HFFc6 (cell line): ENCODE measurements at regions not wholly inside any gene's neighbourhood (a gene's known extent, or its start where the extent isn't known, plus 50 kb on each side); places are given as distances from the start of the nearest gene placed in this dataset.
"Not testable (repeated sequence)": the region's sequence is repeated elsewhere in the genome, so short reads cannot be mapped to it uniquely, and the experiment has no call there.

Source experiments
- DNase-seq: peaks from one replicate; pipeline ENCODE4 v3.0.0-alpha.2; 2018
- H3K27ac Mint-ChIP-seq: 2 replicates; pipeline ENCODE4 v1.8.0; 2020; ENCODE audit warnings: mild to moderate bottlenecking, mixed read lengths
- H3K27me3 Mint-ChIP-seq: 2 replicates; pipeline ENCODE4 v1.8.0; 2021; ENCODE audit warnings: mild to moderate bottlenecking, moderate library complexity, mixed read lengths; ENCODE audit not compliant: insufficient read depth
- H3K36me3 Mint-ChIP-seq: 2 replicates; pipeline ENCODE4 v1.8.0; 2021; ENCODE audit warnings: low read depth, mixed read lengths
- H3K4me1 Mint-ChIP-seq: 2 replicates; pipeline ENCODE4 v1.8.0; 2020; ENCODE audit warnings: low read depth, mixed read lengths
- H3K4me3 Mint-ChIP-seq: 2 replicates; pipeline ENCODE4 v1.8.0; 2020; ENCODE audit warnings: mild to moderate bottlenecking, moderate library complexity, mixed read lengths
- H3K9me3 Mint-ChIP-seq: 2 replicates; pipeline ENCODE4 v1.8.0; 2020; ENCODE audit warnings: mild to moderate bottlenecking, mixed read lengths
- TF ChIP-seq, protein P1 (sequence below): fragments of 200-600 bp; sonication (generic); IDR thresholded peaks from 2 replicates; pipeline ENCODE4 v1.5.0; 2021; ENCODE audit warnings: antibody characterized with exemption, mild to moderate bottlenecking

- no peaks in the 10 kb centered on the region for H3K4me1 Mint-ChIP-seq
- no peaks in the 10 kb centered on the region for H3K36me3 Mint-ChIP-seq
- no peak overlapping the region for H3K27ac Mint-ChIP-seq
- no peaks in the 10 kb centered on the region; the same call in 1 of the 2 replicates for H3K27me3 Mint-ChIP-seq
- no peak for DNase-seq
- no peaks in the 10 kb centered on the region for H3K9me3 Mint-ChIP-seq
- TF ChIP-seq, protein P1, sequence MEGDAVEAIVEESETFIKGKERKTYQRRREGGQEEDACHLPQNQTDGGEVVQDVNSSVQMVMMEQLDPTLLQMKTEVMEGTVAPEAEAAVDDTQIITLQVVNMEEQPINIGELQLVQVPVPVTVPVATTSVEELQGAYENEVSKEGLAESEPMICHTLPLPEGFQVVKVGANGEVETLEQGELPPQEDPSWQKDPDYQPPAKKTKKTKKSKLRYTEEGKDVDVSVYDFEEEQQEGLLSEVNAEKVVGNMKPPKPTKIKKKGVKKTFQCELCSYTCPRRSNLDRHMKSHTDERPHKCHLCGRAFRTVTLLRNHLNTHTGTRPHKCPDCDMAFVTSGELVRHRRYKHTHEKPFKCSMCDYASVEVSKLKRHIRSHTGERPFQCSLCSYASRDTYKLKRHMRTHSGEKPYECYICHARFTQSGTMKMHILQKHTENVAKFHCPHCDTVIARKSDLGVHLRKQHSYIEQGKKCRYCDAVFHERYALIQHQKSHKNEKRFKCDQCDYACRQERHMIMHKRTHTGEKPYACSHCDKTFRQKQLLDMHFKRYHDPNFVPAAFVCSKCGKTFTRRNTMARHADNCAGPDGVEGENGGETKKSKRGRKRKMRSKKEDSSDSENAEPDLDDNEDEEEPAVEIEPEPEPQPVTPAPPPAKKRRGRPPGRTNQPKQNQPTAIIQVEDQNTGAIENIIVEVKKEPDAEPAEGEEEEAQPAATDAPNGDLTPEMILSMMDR = no peak
- no peak overlapping the region for H3K4me3 Mint-ChIP-seq
Observed at GRCh38 chr3:146702237-146702636, 97.1 kb upstream of the PLSCR5 start.

GRCh38 chr3:146701246-146701645, 96.1 kb upstream of the PLSCR5 start:
- Mint-ChIP-seq H3K27ac (no peak overlapping the region), H3K27me3 (no peaks in the 10 kb centered on the region; the same call in 1 of the 2 replicates), H3K4me1 (no peaks in the 10 kb centered on the region), H3K36me3 (no peaks in the 10 kb centered on the region), H3K9me3 (no peaks in the 10 kb centered on the region), H3K4me3 (no peak overlapping the region)
- TF ChIP-seq, protein P1 = no peak
- no peak for DNase-seq

GRCh38 chr3:146700025-146700424, 94.9 kb upstream of the PLSCR5 start:
- not testable (repeated sequence) for H3K9me3 Mint-ChIP-seq, H3K4me1 Mint-ChIP-seq, H3K27me3 Mint-ChIP-seq, H3K4me3 Mint-ChIP-seq, DNase-seq, H3K36me3 Mint-ChIP-seq, H3K27ac Mint-ChIP-seq

DNA sequence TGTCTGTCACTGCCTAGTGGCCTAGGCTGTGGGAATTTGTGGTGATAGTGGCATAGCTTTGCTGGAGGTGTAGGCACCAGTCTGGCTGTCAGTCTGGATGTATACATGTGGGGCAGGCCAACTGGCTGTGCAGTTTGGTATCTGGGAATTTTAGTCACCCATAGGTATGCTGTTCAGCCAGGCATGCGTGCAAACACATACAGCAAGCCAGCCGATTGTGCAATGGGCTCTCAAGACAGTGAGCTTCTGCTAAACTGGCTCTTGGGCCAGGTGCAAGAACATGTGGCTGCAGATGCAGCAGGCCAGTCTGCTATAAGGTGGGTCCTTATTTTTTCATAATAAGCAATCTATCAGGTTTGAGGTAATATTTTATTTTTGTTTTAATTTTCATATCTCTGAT, 87.1 kb upstream of the PLSCR5 start:
- Mint-ChIP-seq H3K36me3 (no peaks in the 10 kb centered on the region), H3K4me1 (no peaks in the 10 kb centered on the region), H3K9me3 (no peaks in the 10 kb centered on the region), H3K27ac (no peak overlapping the region), H3K27me3 (no peaks in the 10 kb centered on the region; the same call in 1 of the 2 replicates), H3K4me3 (no peak overlapping the region)
- DNase-seq = no peak
- TF ChIP-seq, protein P1 = no peak

DNA sequence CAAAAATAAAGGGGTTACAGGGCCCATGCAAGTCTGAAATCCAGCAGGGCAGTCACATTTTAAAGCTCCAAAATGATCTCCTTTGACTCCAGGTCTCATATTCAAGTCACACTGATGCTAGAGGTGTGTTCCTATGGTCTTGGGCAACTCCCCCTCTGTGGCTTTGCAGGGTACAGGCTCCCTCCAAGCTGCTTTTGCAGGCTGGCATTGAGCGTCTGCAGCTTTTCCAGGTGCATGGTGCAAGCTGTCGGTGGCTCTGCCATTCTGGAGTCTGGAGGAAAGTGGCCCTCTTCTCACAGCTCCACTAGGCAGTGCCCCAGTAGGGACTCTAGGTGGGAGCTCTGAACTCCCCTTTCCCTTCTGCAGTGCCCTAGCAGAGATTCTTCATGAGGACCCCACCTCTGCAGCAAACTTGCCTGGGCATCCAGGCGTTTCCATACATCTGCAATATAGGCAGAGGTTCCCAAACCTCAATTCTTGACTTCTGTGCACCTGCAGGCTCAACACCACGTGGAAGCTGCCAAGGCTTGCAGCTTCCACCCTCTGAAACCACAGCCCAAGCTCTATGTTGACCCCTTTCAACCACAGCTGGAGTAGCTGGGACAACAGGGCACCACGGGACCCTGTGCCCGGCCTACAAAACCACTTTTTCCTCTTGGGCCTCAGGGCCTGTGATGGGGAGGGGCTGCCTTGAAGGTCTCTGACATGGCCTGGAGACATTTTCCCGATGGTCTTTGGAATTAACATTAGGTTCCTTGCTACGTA, 80.1 kb upstream of the PLSCR5 start:
- no peak overlapping the region for H3K4me3 Mint-ChIP-seq
- no peaks in the 10 kb centered on the region for H3K27me3 Mint-ChIP-seq

GRCh38 chr3:146682171-146682570, 77.0 kb upstream of the PLSCR5 start:
- TF ChIP-seq, protein P1 = no peak

More for the DNA sequence above, 80.1 kb upstream of the PLSCR5 start:
- no peak for DNase-seq
- Mint-ChIP-seq H3K27ac (no peak overlapping the region), H3K36me3 (no peaks in the 10 kb centered on the region), H3K9me3 (no peaks in the 10 kb centered on the region), H3K4me1 (no peaks in the 10 kb centered on the region)
- TF ChIP-seq, protein P1 = no peak

More at GRCh38 chr3:146682171-146682570, 77.0 kb upstream of the PLSCR5 start:
- DNase-seq = no peak
- Mint-ChIP-seq H3K9me3 (no peaks in the 10 kb centered on the region), H3K4me1 (no peaks in the 10 kb centered on the region), H3K4me3 (no peak overlapping the region), H3K36me3 (no peaks in the 10 kb centered on the region), H3K27ac (no peak overlapping the region), H3K27me3 (no peaks in the 10 kb centered on the region)
